ES-I3 (cell line): ENCODE measurements at regions not wholly inside any gene's neighbourhood (a gene's known extent, or its start where the extent isn't known, plus 50 kb on each side); places are given as distances from the start of the nearest gene placed in this dataset.

Experiments used
- H3K36me3 ChIP-seq: 2 replicates; pipeline ENCODE4 v1.6.1; 2013; ENCODE audit warnings: mild to moderate bottlenecking, low read length, control low read depth, moderate library complexity; ENCODE audit not compliant: insufficient read depth
- H3K4me1 ChIP-seq: 2 replicates; pipeline ENCODE4 v1.6.1; 2013; ENCODE audit warnings: mild to moderate bottlenecking, control low read depth, low read length; ENCODE audit not compliant: insufficient read depth
- H3K9ac ChIP-seq: 2 replicates; pipeline ENCODE4 v1.6.1; 2013; ENCODE audit warnings: low read depth, mild to moderate bottlenecking, low read length, moderate library complexity
- H3K9me3 ChIP-seq: 2 replicates; pipeline ENCODE4 v1.6.1; 2013; ENCODE audit warnings: mild to moderate bottlenecking, low read length, moderate library complexity; ENCODE audit not compliant: control insufficient read depth, insufficient read depth

GRCh38 chr12:14171106-14171505 lies 189.7 kb upstream of the GRIN2B start:
- Histone ChIP-seq H3K36me3 (no peaks in the 10 kb centered on the region), H3K9ac (no peak overlapping the region), H3K4me1 (peaks cover 7% of the 10 kb centered on the region; the same call in 1 of the 2 replicates), H3K9me3 (no peaks in the 10 kb centered on the region)

- H3K36me3 ChIP-seq: no peaks in the 10 kb centered on the region
- no peaks in the 10 kb centered on the region for H3K9me3 ChIP-seq
- peaks cover 7% of the 10 kb centered on the region; the same call in 1 of the 2 replicates for H3K4me1 ChIP-seq
- no peak overlapping the region for H3K9ac ChIP-seq
Observed at GRCh38 chr12:14175206-14175605, 190.3 kb upstream of the ATF7IP start.

GRCh38 chr12:14185427-14186192 lies 179.9 kb upstream of the ATF7IP start:
- Histone ChIP-seq H3K4me1 (peaks cover 7% of the 10 kb centered on the region; the same call in 1 of the 2 replicates), H3K36me3 (no peaks in the 10 kb centered on the region), H3K9me3 (no peaks in the 10 kb centered on the region), H3K9ac (no peak overlapping the region)

GRCh38 chr12:14186193-14186502 lies 179.3 kb upstream of the ATF7IP start:
- Histone ChIP-seq H3K9me3 (no peaks in the 10 kb centered on the region), H3K9ac (no peak overlapping the region), H3K4me1 (peaks cover 7% of the 10 kb centered on the region; the same call in 1 of the 2 replicates)

GRCh38 chr12:14187002-14187401 lies 178.5 kb upstream of the ATF7IP start:
- Histone ChIP-seq H3K9ac (no peak overlapping the region), H3K9me3 (no peaks in the 10 kb centered on the region), H3K4me1 (peaks cover 7% of the 10 kb centered on the region; the same call in 1 of the 2 replicates), H3K36me3 (no peaks in the 10 kb centered on the region)

More at GRCh38 chr12:14186193-14186502, 179.3 kb upstream of the ATF7IP start:
- no peaks in the 10 kb centered on the region for H3K36me3 ChIP-seq

GRCh38 chr12:14187966-14188365 lies 177.5 kb upstream of the ATF7IP start:
- H3K4me1 ChIP-seq: peaks cover 7% of the 10 kb centered on the region; the same call in 1 of the 2 replicates
- H3K9me3 ChIP-seq: no peaks in the 10 kb centered on the region

GRCh38 chr12:14188744-14189143 lies 176.7 kb upstream of the ATF7IP start:
- no peaks in the 10 kb centered on the region for H3K9me3 ChIP-seq
- H3K4me1 ChIP-seq: peaks cover 7% of the 10 kb centered on the region; the same call in 1 of the 2 replicates

More at GRCh38 chr12:14187966-14188365, 177.5 kb upstream of the ATF7IP start:
- Histone ChIP-seq H3K36me3 (no peaks in the 10 kb centered on the region), H3K9ac (no peak overlapping the region)

GRCh38 chr12:14190694-14191093 lies 174.8 kb upstream of the ATF7IP start:
- Histone ChIP-seq H3K36me3 (no peaks in the 10 kb centered on the region), H3K4me1 (0 out of 2 replicates have a peak, but pooled peaks cover 5% of the 10 kb centered on the region), H3K9me3 (no peaks in the 10 kb centered on the region)

More at GRCh38 chr12:14188744-14189143, 176.7 kb upstream of the ATF7IP start:
- Histone ChIP-seq H3K9ac (no peak overlapping the region), H3K36me3 (no peaks in the 10 kb centered on the region)

GRCh38 chr12:14191612-14192011 lies 173.9 kb upstream of the ATF7IP start:
- H3K9me3 ChIP-seq: no peaks in the 10 kb centered on the region
- H3K4me1 ChIP-seq: 0 out of 2 replicates have a peak, but pooled peaks cover 4% of the 10 kb centered on the region
- H3K36me3 ChIP-seq: no peaks in the 10 kb centered on the region
- no peak overlapping the region for H3K9ac ChIP-seq

More at GRCh38 chr12:14190694-14191093, 174.8 kb upstream of the ATF7IP start:
- H3K9ac ChIP-seq: no peak overlapping the region

- Histone ChIP-seq H3K36me3 (no peaks in the 10 kb centered on the region), H3K9ac (no peak overlapping the region), H3K9me3 (no peaks in the 10 kb centered on the region), H3K4me1 (0 out of 2 replicates have a peak, but pooled peaks cover 4% of the 10 kb centered on the region)
Observed at GRCh38 chr12:14193639-14194038, 171.8 kb upstream of the ATF7IP start.

GRCh38 chr12:14194572-14194971 lies 170.9 kb upstream of the ATF7IP start:
- Histone ChIP-seq H3K36me3 (no peaks in the 10 kb centered on the region), H3K9me3 (no peaks in the 10 kb centered on the region), H3K4me1 (0 out of 2 replicates have a peak, but pooled peaks cover 4% of the 10 kb centered on the region), H3K9ac (no peak overlapping the region)

GRCh38 chr12:14199455-14200198 lies 165.9 kb upstream of the ATF7IP start:
- Histone ChIP-seq H3K36me3 (no peaks in the 10 kb centered on the region), H3K9ac (no peak overlapping the region), H3K4me1 (no peaks in the 10 kb centered on the region), H3K9me3 (no peaks in the 10 kb centered on the region)

GRCh38 chr12:14200598-14200997 lies 164.9 kb upstream of the ATF7IP start:
- H3K9me3 ChIP-seq: no peaks in the 10 kb centered on the region
- H3K4me1 ChIP-seq: no peaks in the 10 kb centered on the region
- no peak overlapping the region for H3K9ac ChIP-seq
- H3K36me3 ChIP-seq: no peaks in the 10 kb centered on the region

GRCh38 chr12:14201291-14201690 lies 164.2 kb upstream of the ATF7IP start:
- Histone ChIP-seq H3K9ac (no peak overlapping the region), H3K4me1 (no peaks in the 10 kb centered on the region), H3K9me3 (no peaks in the 10 kb centered on the region)

More at GRCh38 chr12:14201291-14201690, 164.2 kb upstream of the ATF7IP start:
- no peaks in the 10 kb centered on the region for H3K36me3 ChIP-seq
